ENCODE measurements at regions not wholly inside any gene's neighbourhood (a gene's known extent, or its start where the extent isn't known, plus 50 kb on each side); places are given as distances from the start of the nearest gene placed in this dataset.

GRCh38 chr1:219460081-219460895, 152.6 kb downstream of the ZC3H11B start (continued):
- TF ChIP-seq ZNF671 (CRISPR knock-in tag; IDR thresholded peaks at IDR 0.05), result no peak
- TF ChIP-seq ELF4 (CRISPR knock-in tag; IDR thresholded peaks at IDR 0.05; ENCODE audit: low read depth), result no peak
- TF ChIP-seq JAZF1 (CRISPR knock-in tag; IDR thresholded peaks at IDR 0.05), result no peak
- no peak for TF ChIP-seq ATF1 (CRISPR knock-in tag; IDR thresholded peaks at IDR 0.05)
- TF ChIP-seq, protein P1, sequence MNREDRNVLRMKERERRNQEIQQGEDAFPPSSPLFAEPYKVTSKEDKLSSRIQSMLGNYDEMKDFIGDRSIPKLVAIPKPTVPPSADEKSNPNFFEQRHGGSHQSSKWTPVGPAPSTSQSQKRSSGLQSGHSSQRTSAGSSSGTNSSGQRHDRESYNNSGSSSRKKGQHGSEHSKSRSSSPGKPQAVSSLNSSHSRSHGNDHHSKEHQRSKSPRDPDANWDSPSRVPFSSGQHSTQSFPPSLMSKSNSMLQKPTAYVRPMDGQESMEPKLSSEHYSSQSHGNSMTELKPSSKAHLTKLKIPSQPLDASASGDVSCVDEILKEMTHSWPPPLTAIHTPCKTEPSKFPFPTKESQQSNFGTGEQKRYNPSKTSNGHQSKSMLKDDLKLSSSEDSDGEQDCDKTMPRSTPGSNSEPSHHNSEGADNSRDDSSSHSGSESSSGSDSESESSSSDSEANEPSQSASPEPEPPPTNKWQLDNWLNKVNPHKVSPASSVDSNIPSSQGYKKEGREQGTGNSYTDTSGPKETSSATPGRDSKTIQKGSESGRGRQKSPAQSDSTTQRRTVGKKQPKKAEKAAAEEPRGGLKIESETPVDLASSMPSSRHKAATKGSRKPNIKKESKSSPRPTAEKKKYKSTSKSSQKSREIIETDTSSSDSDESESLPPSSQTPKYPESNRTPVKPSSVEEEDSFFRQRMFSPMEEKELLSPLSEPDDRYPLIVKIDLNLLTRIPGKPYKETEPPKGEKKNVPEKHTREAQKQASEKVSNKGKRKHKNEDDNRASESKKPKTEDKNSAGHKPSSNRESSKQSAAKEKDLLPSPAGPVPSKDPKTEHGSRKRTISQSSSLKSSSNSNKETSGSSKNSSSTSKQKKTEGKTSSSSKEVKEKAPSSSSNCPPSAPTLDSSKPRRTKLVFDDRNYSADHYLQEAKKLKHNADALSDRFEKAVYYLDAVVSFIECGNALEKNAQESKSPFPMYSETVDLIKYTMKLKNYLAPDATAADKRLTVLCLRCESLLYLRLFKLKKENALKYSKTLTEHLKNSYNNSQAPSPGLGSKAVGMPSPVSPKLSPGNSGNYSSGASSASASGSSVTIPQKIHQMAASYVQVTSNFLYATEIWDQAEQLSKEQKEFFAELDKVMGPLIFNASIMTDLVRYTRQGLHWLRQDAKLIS (CRISPR knock-in tag; IDR thresholded peaks at IDR 0.05; ENCODE audit: borderline replicate concordance), result no peak

GRCh38 chr1:219459351-219460080, 153.4 kb downstream of the ZC3H11B start:
- Mint-ChIP-seq H3K4me3 (no peak overlapping the region), H3K27me3 (ENCODE audit: low read depth) (no peaks in the 10 kb centered on the region), H3K4me1 (no peaks in the 10 kb centered on the region), H3K27ac (no peak overlapping the region), H3K9me3 (no peaks in the 10 kb centered on the region), H3K36me3 (no peaks in the 10 kb centered on the region)
- TF ChIP-seq ZBTB21 (CRISPR knock-in tag; IDR thresholded peaks at IDR 0.05; ENCODE audit: borderline replicate concordance), result no peak
- TF ChIP-seq GABPB1 (CRISPR knock-in tag; IDR thresholded peaks at IDR 0.05), result no peak
- TF ChIP-seq, protein P2, sequence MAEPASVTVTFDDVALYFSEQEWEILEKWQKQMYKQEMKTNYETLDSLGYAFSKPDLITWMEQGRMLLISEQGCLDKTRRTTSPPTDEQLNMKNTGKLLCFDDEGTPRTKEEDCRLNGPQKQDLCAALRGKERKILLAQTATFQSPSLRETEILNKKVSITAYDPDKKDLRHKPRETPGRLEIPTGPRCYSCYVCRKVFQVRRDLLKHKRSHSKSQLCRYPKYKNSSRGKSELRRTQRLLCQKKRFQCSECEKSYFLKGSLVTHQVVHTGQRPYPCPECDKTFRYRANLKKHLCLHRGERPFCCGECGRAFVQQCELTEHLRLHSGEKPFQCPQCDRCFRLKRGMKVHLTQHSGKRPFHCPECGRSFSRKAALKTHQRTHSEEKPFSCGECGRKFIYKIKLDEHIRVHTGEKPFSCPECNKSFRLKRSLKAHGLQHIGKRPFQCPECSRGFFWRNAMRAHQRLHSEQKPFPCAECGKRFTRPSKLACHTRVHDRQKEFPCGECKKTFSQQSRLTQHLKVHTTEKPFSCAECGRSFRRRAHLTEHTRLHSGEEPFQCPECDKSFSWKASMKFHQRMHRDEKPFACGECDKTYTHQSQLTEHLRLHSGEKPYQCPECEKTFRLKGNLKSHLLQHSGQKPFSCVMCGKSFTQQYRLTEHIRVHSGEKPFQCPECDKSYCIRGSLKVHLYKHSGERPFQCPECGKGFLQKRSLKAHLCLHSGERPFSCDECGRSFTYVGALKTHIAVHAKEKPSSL (CRISPR knock-in tag; conservative IDR thresholded peaks at IDR 0.05), result no peak
- no peak for TF ChIP-seq PRRX2 (CRISPR knock-in tag; IDR thresholded peaks at IDR 0.05)
- no peak for TF ChIP-seq CREM (CRISPR knock-in tag; IDR thresholded peaks at IDR 0.05)
- TF ChIP-seq, protein P3, sequence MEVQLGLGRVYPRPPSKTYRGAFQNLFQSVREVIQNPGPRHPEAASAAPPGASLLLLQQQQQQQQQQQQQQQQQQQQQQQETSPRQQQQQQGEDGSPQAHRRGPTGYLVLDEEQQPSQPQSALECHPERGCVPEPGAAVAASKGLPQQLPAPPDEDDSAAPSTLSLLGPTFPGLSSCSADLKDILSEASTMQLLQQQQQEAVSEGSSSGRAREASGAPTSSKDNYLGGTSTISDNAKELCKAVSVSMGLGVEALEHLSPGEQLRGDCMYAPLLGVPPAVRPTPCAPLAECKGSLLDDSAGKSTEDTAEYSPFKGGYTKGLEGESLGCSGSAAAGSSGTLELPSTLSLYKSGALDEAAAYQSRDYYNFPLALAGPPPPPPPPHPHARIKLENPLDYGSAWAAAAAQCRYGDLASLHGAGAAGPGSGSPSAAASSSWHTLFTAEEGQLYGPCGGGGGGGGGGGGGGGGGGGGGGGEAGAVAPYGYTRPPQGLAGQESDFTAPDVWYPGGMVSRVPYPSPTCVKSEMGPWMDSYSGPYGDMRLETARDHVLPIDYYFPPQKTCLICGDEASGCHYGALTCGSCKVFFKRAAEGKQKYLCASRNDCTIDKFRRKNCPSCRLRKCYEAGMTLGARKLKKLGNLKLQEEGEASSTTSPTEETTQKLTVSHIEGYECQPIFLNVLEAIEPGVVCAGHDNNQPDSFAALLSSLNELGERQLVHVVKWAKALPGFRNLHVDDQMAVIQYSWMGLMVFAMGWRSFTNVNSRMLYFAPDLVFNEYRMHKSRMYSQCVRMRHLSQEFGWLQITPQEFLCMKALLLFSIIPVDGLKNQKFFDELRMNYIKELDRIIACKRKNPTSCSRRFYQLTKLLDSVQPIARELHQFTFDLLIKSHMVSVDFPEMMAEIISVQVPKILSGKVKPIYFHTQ (CRISPR knock-in tag; IDR thresholded peaks at IDR 0.05), result no peak
- no peak for TF ChIP-seq CBFB (CRISPR knock-in tag; IDR thresholded peaks at IDR 0.05; ENCODE audit: low read depth)
- DNase-seq (ENCODE audit: low spot score) (no peak), ATAC-seq (no peak)
- POLR2A ChIA-PET, result no interaction called here
- CTCF ChIA-PET, result no interaction called here

GRCh38 chr1:219446288-219446687, 166.6 kb downstream of the ZC3H11B start:
- no peaks in the 10 kb centered on the region for H3K27me3 Mint-ChIP-seq (ENCODE audit: low read depth)
- no peak overlapping the region for H3K4me3 Mint-ChIP-seq
- ChIA-PET POLR2A (interaction anchor here (0.5 kb wide), 1 partner anchor 935 kb away, joined by 4 read pairs; no protein-coding TSS in a partner anchor), CTCF (interaction anchor here (1.1 kb wide), 1 partner anchor 215 kb away, joined by 4 read pairs; no protein-coding TSS in a partner anchor)
- no peaks in the 10 kb centered on the region for H3K36me3 Mint-ChIP-seq
- DNase-seq (ENCODE audit: low spot score), result peak; percentile 22
- H3K9me3 Mint-ChIP-seq, result no peaks in the 10 kb centered on the region
- peak overlapping the region; percentile 85; the same call in 1 of the 2 replicates for H3K27ac Mint-ChIP-seq
- ATAC-seq, result peak; percentile 90
- H3K4me1 Mint-ChIP-seq, result peaks cover 10% of the 10 kb centered on the region
- TF ChIP-seq, protein P4, sequence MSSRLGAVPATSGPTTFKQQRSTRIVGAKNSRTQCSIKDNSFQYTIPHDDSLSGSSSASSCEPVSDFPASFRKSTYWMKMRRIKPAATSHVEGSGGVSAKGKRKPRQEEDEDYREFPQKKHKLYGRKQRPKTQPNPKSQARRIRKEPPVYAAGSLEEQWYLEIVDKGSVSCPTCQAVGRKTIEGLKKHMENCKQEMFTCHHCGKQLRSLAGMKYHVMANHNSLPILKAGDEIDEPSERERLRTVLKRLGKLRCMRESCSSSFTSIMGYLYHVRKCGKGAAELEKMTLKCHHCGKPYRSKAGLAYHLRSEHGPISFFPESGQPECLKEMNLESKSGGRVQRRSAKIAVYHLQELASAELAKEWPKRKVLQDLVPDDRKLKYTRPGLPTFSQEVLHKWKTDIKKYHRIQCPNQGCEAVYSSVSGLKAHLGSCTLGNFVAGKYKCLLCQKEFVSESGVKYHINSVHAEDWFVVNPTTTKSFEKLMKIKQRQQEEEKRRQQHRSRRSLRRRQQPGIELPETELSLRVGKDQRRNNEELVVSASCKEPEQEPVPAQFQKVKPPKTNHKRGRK (CRISPR knock-in tag; IDR thresholded peaks at IDR 0.05; ENCODE audit: borderline replicate concordance), result no peak
- no peak for TF ChIP-seq ZNF416 (CRISPR knock-in tag; IDR thresholded peaks at IDR 0.05)
